GM18511 (cell line): ENCODE measurements at regions not wholly inside any gene's neighbourhood (a gene's known extent, or its start where the extent isn't known, plus 50 kb on each side); places are given as distances from the start of the nearest gene placed in this dataset.

ENCODE experiments used
- ATAC-seq: cut with Tn5 transposase; IDR thresholded peaks from one replicate; pipeline ENCODE4 v1.9.1; 2021; ENCODE audit warnings: mild to moderate bottlenecking, moderate library complexity; ENCODE audit not compliant: unreplicated experiment

- ATAC-seq = no peak
These were observed 132.1 kb upstream of the BLID start for GRCh38 chr11:122248131-122248530.

GRCh38 chr11:122246874-122247273, 130.9 kb upstream of the BLID start:
- no peak for ATAC-seq

- no peak for ATAC-seq
These were observed 126.7 kb upstream of the BLID start for GRCh38 chr11:122242731-122243130.

- no peak for ATAC-seq
These were observed 125.6 kb upstream of the BLID start for GRCh38 chr11:122241566-122241965.

DNA sequence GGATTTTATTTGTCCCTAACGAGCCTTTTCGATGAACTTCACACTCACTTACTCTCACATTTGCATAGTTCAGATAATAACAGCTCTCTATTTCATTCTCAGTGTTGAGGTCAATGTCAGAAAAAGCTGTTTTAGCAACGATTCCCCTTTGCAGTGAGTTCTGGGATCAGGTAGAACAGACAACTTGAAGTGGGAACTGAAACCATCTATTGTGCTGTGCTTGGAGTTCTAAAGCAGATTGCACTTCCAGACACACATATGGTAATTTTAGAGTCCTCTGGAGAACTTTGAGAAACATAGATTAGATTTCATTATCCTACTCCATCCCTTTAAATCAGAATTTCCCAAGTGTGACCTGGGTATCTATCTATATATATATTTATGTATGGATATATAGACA, 124.6 kb upstream of the BLID start:
- no peak for ATAC-seq

DNA sequence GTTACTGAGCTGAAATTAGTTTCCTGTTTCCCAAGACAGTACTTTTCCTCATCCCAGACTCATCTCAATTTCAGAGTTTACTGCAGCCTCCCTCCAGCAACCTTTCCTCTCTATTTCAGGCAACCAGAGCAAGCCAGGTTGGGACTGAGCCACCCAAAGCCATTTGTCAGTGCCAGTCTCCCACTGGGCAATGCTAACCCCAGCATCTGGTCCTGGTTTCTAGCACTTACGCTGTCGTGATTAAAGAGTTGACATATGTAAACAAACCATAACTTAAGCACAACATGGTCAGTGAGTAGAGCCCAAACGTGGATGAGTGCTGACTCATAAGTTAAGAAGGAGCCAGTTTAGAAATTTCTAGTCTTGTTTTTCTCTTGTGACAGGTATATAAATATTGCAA, 119.6 kb upstream of the BLID start:
- ATAC-seq = no peak

DNA sequence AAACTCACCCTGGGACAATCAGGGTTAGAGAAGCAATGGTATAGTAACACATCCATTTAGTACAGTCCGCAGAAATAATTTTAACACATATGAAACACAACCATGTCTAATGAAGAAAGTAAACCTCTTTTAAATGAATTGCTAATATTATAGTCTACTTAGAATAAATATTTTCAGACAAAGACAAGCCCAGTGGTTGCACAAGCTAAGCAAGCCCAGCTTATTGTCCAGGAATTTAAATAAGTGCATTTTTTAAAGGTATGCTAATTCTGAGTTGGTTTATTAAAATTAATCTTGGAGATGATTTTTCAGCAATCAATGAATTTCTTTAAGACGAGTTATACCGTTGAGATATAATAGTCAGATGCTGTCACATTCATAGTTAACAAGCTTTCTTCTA, 118.8 kb upstream of the BLID start:
- ATAC-seq = no peak

DNA sequence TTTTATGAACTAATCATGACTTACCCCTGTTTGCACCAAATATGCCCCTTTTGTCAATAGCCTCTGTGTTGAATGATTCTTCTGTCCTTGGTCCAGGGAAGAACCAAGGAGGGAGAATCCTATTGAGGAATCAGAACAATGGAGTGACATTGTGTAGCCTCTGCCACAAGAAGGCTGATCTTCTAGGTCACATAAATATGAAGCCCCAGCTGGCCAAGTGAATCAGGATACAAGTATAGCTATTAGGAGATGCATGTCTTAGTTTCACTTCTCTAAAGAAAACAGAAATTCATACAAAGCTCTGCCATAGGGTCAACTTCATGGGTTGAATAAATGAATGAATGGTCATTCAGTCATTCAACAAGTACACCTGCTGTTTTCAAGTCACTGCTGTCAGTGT, 118.2 kb upstream of the BLID start:
- no peak for ATAC-seq

DNA sequence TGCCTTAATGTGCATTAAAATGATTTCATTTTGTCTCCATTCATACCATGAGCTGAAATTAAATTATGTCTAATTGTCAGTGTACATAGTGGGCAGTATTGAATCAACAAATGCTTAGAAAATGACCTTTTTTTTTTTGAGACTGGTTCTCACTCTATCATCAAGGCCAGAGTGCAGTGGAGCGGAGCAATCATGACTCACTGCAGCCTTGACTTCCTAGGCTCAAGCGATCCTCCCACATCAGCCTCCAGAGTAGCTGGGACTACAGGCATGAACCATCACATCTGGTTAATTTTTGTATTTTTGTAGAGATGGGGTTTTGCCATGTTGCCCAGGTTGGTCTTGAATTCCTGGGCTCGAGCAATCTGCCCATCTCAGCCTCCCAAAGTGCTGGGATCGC, 117.0 kb upstream of the BLID start:
- no peak for ATAC-seq

- no peak for ATAC-seq
These were observed 114.4 kb upstream of the BLID start for GRCh38 chr11:122230385-122230755.

DNA sequence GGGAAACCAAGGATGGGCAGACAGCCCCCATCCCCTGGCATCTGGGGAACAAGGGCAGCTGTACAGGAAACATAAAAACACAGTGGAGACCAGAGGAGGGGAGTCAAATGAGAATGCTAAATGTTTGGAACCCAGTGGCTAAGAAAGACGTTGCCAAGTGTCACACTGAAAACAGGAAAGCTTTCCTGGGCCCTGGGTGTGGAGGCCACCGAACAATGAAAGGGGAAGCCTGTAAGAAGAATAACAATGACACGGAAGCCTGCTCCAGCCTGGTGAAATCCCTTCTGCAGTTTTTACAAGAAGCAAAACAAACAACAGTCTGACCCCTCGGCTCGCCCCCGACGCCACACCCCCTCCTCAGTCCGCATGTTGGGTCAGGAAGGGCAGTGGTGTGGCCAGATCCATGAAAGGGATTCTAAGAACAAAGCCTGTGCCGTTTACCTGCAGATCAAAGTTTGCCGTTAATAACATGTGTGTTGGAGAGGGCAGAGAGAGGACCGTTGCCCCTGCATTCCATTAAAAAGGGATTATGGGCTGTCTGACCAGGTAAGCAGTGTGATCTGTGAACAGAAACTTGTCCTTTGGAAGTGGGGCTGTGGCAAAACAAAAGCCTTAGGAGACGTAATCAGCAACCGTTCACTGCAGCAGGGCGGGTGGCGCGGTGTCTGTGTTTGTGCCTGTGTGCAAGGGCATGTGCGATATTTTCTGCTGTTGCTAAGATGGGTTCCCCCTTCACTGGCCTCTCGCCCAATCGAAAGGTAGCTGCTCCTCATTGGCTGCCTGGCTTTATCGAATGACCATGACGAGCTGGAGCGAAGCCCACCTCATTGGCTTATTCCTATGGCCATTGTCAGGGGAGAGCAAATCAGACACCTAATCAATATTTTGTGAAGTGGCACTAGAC, 113.7 kb upstream of the BLID start:
- no peak for ATAC-seq

- ATAC-seq = no peak
These were observed 113.1 kb upstream of the BLID start for GRCh38 chr11:122229078-122229477.

- no peak for ATAC-seq
These were observed 110.9 kb upstream of the BLID start for GRCh38 chr11:122226810-122227379.

GRCh38 chr11:122224867-122225266, 108.9 kb upstream of the BLID start:
- no peak for ATAC-seq

DNA sequence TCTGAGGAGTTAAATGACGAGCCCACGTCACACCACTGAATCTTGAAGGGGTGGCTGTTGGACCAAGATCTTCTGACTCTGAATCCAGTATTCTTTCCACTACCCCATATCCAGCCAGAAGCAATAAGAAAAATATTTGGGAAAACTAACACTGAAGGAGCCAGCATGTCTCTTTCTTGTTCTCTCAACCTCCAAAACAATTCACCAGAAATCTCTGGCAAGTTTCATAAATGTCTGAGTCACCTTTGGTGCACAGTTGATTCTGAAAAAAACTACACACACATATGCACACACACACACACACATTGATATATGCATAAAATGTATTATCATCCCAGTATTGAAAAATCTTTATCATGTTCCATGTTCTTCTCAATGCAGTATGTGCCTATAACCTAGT, 104.3 kb upstream of the BLID start:
- no peak for ATAC-seq

- ATAC-seq = no peak
These were observed 103.8 kb upstream of the BLID start for GRCh38 chr11:122219791-122220190.

- ATAC-seq = peak; percentile 87
These were observed 99.4 kb upstream of the BLID start for GRCh38 chr11:122215244-122215992.

DNA sequence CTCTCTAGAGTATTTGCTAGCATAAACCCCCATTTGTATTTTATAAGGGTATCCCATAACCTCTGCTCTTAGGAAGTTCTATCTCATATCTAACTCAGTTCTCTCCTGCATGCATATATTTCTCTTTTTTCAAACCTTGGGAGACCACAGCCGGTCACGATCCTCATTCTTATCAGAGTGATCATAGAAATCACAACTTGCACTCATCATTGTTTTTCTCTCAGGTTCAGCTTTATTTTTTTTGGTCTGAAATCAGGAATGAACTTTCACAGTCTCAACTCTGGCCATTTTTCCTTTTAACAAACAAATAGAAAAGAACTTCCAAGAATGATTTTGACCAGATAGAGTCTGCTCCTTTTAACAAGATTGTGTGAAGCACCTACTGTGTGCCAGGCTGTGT, 98.6 kb upstream of the BLID start:
- ATAC-seq = no peak

- no peak for ATAC-seq
These were observed 98.1 kb upstream of the BLID start for GRCh38 chr11:122214080-122214479.

- no peak for ATAC-seq
These were observed 97.2 kb upstream of the BLID start for GRCh38 chr11:122213171-122213570.

DNA sequence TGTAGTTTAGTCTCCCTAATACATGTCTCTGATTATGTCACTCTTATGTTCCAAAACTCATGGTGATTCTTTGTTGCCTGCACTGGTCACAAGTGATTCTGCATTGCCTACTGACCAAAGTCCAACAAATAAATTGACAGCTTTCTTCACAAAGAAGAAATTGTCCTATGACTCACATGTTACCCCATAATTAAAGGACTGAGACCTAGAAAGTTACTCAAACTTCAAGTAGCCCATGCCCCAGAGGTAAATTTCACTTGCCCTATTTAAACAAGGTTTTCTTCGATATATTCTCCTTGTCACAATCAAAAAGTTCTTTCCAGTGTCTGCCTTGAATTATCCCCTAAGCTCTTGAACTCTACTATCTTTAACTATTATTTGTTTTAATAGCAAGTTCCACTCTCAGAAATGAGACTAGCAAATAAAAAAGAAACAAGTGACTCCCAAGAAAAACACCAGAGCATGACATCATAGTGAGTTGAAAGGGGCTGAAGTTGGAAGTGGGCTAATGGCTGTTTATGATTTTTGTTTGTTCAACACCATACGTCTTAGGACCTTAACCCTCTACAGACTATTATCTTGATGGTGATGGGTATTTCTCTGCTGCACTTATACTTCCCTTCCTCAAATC, 94.5 kb upstream of the BLID start:
- ATAC-seq = no peak
